Caco-2 (cell line): ENCODE measurements at regions not wholly inside any gene's neighbourhood (a gene's known extent, or its start where the extent isn't known, plus 50 kb on each side); places are given as distances from the start of the nearest gene placed in this dataset.

ENCODE experiments used
- BruUV-seq: library from RNA; stranded (reverse); fragments of 400-500 nt; replicated peaks from 2 replicates; lab custom pipeline; 2021; lab: Mats Ljungman, UMichigan
- CTCF ChIA-PET: fragments of 300-600 bp; sonication (Branson Sonifier 250); formaldehyde crosslinking; loops from one replicate; lab custom pipeline; 2022; ENCODE audit warnings: antibody characterized with exemption; lab: Charles Lee
- POLR2A ChIA-PET: fragments of 300-600 bp; sonication (Branson Sonifier 250); formaldehyde crosslinking; loops from one replicate; lab custom pipeline; 2022; ENCODE audit warnings: antibody characterized with exemption; lab: Charles Lee
- DNase-seq, 2 experiments: peaks; one replicate each; pipeline versions ENCODE4 v3.0.0 to v3.0.0-alpha.2; 2020 to 2022
- H3K27me3 ChIP-seq: replicated peaks from 2 replicates; pipeline ENCODE4 v1.6.0; 2011; ENCODE audit warnings: low read length; ENCODE audit not compliant: control insufficient read depth, insufficient read depth
- H3K36me3 ChIP-seq: 2 replicates; pipeline ENCODE4 v1.5.1; 2011; ENCODE audit warnings: low read length; ENCODE audit not compliant: control insufficient read depth, insufficient read depth
- H3K4me1 ChIP-seq: fragments of 250-450 bp; sonication (Bioruptor Pico); 2 replicates; pipeline ENCODE4 v1.5.1; 2020; ENCODE audit warnings: mild to moderate bottlenecking
- H3K4me3 ChIP-seq: 2 replicates; pipeline ENCODE4 v1.5.1; 2011; ENCODE audit warnings: low read depth, mild to moderate bottlenecking, control low read depth, low read length
- H3K9me3 ChIP-seq: fragments of 250-450 bp; sonication (Bioruptor Pico); 2 replicates; pipeline ENCODE4 v1.5.1; 2020; ENCODE audit warnings: mild to moderate bottlenecking, moderate library complexity
- H3K27ac Mint-ChIP-seq: one replicate; pipeline ENCODE4 v1.8.0; 2022; ENCODE audit warnings: mixed read lengths; ENCODE audit not compliant: unreplicated experiment
- H3K27me3 Mint-ChIP-seq: one replicate; pipeline ENCODE4 v1.8.0; 2022; ENCODE audit warnings: mixed read lengths; ENCODE audit not compliant: insufficient read depth, unreplicated experiment
- H3K36me3 Mint-ChIP-seq: one replicate; pipeline ENCODE4 v1.8.0; 2022; ENCODE audit warnings: mild to moderate bottlenecking, mixed read lengths; ENCODE audit not compliant: insufficient read depth, unreplicated experiment
- H3K4me1 Mint-ChIP-seq: one replicate; pipeline ENCODE4 v1.8.0; 2022; ENCODE audit warnings: low read depth, mixed read lengths; ENCODE audit not compliant: unreplicated experiment
- H3K4me3 Mint-ChIP-seq: one replicate; pipeline ENCODE4 v1.8.0; 2022; ENCODE audit warnings: mild to moderate bottlenecking, moderate library complexity, mixed read lengths; ENCODE audit not compliant: unreplicated experiment
- H3K9me3 Mint-ChIP-seq: one replicate; pipeline ENCODE4 v1.8.0; 2022; ENCODE audit warnings: mixed read lengths; ENCODE audit not compliant: unreplicated experiment
- intact Hi-C: fragments of 100-400 bp; cut with micrococcal nuclease; formaldehyde crosslinking; loops from one replicate; pipeline ENCODE4 v1.10.0; 2022; ENCODE audit not compliant: unreplicated experiment
- TF ChIP-seq, protein P1 (sequence below), 2 experiments: fragments of 200-600 bp in 1 of 2; IDR thresholded peaks; 1 replicate in 1 of 2; 2 replicates in 1 of 2; pipeline versions ENCODE4 v1.5.1 to v1.8.0; 2011 to 2022; ENCODE audit warnings: antibody characterized with exemption in 1 of 2, control low read depth in 1 of 2, inconsistent platforms in 1 of 2, low read depth in 1 of 2, low read length in 1 of 2, mild to moderate bottlenecking in 1 of 2, moderate library complexity in 1 of 2; ENCODE audit not compliant: insufficient read depth in 1 of 2, severe bottlenecking in 1 of 2, unreplicated experiment in 1 of 2

DNA sequence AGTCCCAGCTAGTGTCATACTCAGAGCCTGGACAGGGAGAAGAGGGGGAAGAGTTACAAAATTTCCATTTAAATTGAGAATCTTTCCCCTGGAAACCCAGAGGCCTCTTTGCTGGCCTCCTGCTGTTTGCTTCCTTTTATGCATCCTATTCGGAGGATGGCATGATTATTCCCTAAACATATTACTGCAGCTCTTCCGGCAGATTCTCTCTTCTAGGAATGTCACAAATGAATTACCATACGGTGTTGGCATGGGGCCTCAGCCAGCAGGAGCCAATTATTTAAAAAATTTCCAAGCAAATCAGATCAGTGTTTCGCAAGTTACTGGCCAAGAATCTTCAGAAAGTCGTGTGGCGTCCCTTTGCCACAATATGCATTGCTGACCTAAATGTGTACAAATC lies 326.7 kb upstream of the NCAM1 start:
- Mint-ChIP-seq H3K4me3 (no peak overlapping the region), H3K36me3 (no peaks in the 10 kb centered on the region), H3K4me1 (no peaks in the 10 kb centered on the region), H3K27ac (no peak overlapping the region), H3K27me3 (peaks cover 27% of the 10 kb centered on the region), H3K9me3 (peaks cover 15% of the 10 kb centered on the region)
- BruUV-seq = no TSS peak
- TF ChIP-seq, protein P1, sequence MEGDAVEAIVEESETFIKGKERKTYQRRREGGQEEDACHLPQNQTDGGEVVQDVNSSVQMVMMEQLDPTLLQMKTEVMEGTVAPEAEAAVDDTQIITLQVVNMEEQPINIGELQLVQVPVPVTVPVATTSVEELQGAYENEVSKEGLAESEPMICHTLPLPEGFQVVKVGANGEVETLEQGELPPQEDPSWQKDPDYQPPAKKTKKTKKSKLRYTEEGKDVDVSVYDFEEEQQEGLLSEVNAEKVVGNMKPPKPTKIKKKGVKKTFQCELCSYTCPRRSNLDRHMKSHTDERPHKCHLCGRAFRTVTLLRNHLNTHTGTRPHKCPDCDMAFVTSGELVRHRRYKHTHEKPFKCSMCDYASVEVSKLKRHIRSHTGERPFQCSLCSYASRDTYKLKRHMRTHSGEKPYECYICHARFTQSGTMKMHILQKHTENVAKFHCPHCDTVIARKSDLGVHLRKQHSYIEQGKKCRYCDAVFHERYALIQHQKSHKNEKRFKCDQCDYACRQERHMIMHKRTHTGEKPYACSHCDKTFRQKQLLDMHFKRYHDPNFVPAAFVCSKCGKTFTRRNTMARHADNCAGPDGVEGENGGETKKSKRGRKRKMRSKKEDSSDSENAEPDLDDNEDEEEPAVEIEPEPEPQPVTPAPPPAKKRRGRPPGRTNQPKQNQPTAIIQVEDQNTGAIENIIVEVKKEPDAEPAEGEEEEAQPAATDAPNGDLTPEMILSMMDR (IDR thresholded peaks at IDR 0.05; ENCODE audit: insufficient read depth in 1 of 2, low read depth in 1 of 2, low read length in 1 of 2, severe bottlenecking in 1 of 2, unreplicated experiment in 1 of 2) = no peak
- Histone ChIP-seq H3K4me1 (no peaks in the 10 kb centered on the region), H3K4me3 (no peak overlapping the region), H3K9me3 (peaks cover 3% of the 10 kb centered on the region; the same call in 1 of the 2 replicates), H3K36me3 (no peaks in the 10 kb centered on the region), H3K27me3 (no peaks in the 10 kb centered on the region)
- no peak for DNase-seq
- ChIA-PET CTCF (no interaction called here), POLR2A (no interaction called here)
- intact Hi-C loops = no loop called here

DNA sequence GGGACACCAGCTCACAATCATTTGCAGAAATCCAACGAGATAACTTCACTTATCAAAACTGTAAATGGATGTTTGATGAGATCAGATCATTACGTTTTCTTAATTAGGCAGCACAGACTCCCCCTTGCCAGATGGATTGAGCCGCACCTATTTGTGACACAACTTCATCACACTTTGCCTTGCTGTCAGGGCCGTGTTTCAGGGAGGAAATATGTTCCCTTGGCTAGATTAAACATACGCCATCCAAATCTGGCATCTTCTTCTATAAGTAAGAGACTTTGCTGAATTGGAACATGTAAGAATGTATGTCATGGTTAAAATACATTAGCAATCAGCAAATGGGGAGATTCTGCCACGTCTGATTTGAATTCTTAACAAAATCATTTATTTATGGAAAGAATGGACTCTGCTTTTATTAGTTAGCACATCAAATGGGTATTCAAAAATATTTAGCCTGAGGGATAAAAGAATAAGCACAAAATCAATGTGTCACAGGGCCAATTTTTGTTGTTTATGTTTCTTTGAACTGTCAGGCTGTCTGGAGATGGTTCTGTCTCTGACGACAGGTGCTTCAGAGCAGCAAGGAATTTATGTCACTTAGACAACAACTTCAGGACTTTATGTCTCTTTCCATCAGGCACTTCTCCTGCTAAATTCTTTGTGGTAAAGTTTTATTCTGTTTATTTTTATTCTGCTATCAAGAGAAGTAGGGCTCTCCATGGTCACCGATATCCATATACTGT lies 326.1 kb upstream of the NCAM1 start:
- H3K9me3 ChIP-seq = peaks cover 8% of the 10 kb centered on the region; the same call in 1 of the 2 replicates
- DNase-seq = no peak
- H3K27me3 ChIP-seq = no peaks in the 10 kb centered on the region
- no peaks in the 10 kb centered on the region for H3K36me3 ChIP-seq
- no peak overlapping the region for H3K4me3 ChIP-seq
- POLR2A ChIA-PET = no interaction called here
- TF ChIP-seq, protein P1 (IDR thresholded peaks at IDR 0.05; ENCODE audit: insufficient read depth in 1 of 2, low read depth in 1 of 2, low read length in 1 of 2, severe bottlenecking in 1 of 2, unreplicated experiment in 1 of 2) = no peak
- intact Hi-C loops = no loop called here
- Mint-ChIP-seq H3K4me3 (no peak overlapping the region), H3K9me3 (peaks cover 21% of the 10 kb centered on the region), H3K27me3 (peaks cover 27% of the 10 kb centered on the region), H3K36me3 (no peaks in the 10 kb centered on the region), H3K27ac (no peak overlapping the region), H3K4me1 (no peaks in the 10 kb centered on the region)
- CTCF ChIA-PET = no interaction called here
- BruUV-seq = no TSS peak
- H3K4me1 ChIP-seq = no peaks in the 10 kb centered on the region

DNA sequence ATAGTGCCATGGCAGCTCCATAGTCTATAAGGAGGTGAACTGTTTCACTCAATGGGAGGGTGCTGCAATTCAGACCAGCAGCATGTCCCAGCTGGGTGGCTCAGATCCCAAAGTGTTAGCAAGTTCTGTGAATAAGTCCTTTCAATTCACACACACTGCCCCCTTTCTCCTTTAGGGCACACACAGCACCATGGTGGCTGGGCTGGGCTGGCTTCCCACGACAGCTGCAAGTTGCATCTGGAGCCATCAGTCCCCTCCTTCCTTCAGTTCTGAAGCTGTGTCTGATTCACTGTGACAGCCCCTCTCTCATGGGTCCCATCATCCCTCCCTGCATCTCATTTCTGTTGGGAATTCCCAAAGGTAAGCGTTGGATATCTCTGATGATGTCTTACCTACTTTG lies 324.1 kb upstream of the NCAM1 start:
- Histone ChIP-seq H3K9me3 (peaks cover 8% of the 10 kb centered on the region; the same call in 1 of the 2 replicates), H3K4me3 (no peak overlapping the region), H3K4me1 (no peaks in the 10 kb centered on the region), H3K27me3 (no peaks in the 10 kb centered on the region), H3K36me3 (no peaks in the 10 kb centered on the region)
- no TSS peak for BruUV-seq
- DNase-seq = no peak
- H3K36me3 Mint-ChIP-seq = no peaks in the 10 kb centered on the region
- CTCF ChIA-PET = no interaction called here
- POLR2A ChIA-PET = no interaction called here
- TF ChIP-seq, protein P1 (IDR thresholded peaks at IDR 0.05; ENCODE audit: insufficient read depth in 1 of 2, low read depth in 1 of 2, low read length in 1 of 2, severe bottlenecking in 1 of 2, unreplicated experiment in 1 of 2) = no peak
- H3K27ac Mint-ChIP-seq = no peak overlapping the region
- no peaks in the 10 kb centered on the region for H3K4me1 Mint-ChIP-seq
- peaks cover 16% of the 10 kb centered on the region for H3K27me3 Mint-ChIP-seq
- no peak overlapping the region for H3K4me3 Mint-ChIP-seq
- H3K9me3 Mint-ChIP-seq = peaks cover 40% of the 10 kb centered on the region
- intact Hi-C loops = no loop called here
